Neural progenitor cell (in vitro differentiated cells): ENCODE measurements at regions not wholly inside any gene's neighbourhood (a gene's known extent, or its start where the extent isn't known, plus 50 kb on each side); places are given as distances from the start of the nearest gene placed in this dataset.

ENCODE experiments used
- DNase-seq: peaks from one replicate; pipeline ENCODE4 v3.0.0-alpha.2; 2016; ENCODE audit warnings: low spot score
- H2AFZ ChIP-seq: fragments of 200-600 bp; sonication (generic); replicated peaks from 2 replicates; pipeline ENCODE4 v1.6.1; 2016; ENCODE audit warnings: antibody characterized with exemption
- H3F3A ChIP-seq: fragments of 200-600 bp; sonication (generic); 2 replicates; pipeline ENCODE4 v1.6.1; 2016; ENCODE audit warnings: antibody characterized with exemption, low read depth
- H3K27ac ChIP-seq: fragments of 200-600 bp; sonication (generic); 2 replicates; pipeline ENCODE4 v1.5.1; 2016; ENCODE audit warnings: mild to moderate bottlenecking
- H3K27me3 ChIP-seq: fragments of 200-600 bp; sonication (generic); 2 replicates; pipeline ENCODE4 v1.6.1; 2016; ENCODE audit warnings: mild to moderate bottlenecking, moderate library complexity
- H3K36me3 ChIP-seq: fragments of 200-600 bp; sonication (generic); 2 replicates; pipeline ENCODE4 v1.5.1; 2016
- H3K4me1 ChIP-seq: fragments of 200-600 bp; sonication (generic); 2 replicates; pipeline ENCODE4 v1.6.1; 2016; ENCODE audit warnings: mixed run types
- H3K4me2 ChIP-seq: fragments of 200-600 bp; sonication (generic); 2 replicates; pipeline ENCODE4 v1.6.1; 2016
- H3K4me3 ChIP-seq: fragments of 200-600 bp; sonication (generic); 2 replicates; pipeline ENCODE4 v1.5.1; 2016
- H3K79me2 ChIP-seq: fragments of 200-600 bp; sonication (generic); 2 replicates; pipeline ENCODE4 v1.6.1; 2016; ENCODE audit warnings: low read depth
- H3K9ac ChIP-seq: fragments of 200-600 bp; sonication (generic); 2 replicates; pipeline ENCODE4 v1.6.1; 2016
- H3K9me3 ChIP-seq: fragments of 200-600 bp; sonication (generic); 2 replicates; pipeline ENCODE4 v1.5.1; 2016; ENCODE audit warnings: low read depth
- H4K20me1 ChIP-seq: fragments of 200-600 bp; sonication (generic); 2 replicates; pipeline ENCODE4 v1.6.1; 2016; ENCODE audit warnings: low read depth
- H3K27ac Mint-ChIP-seq: 3 replicates; pipeline ENCODE4 v1.8.0; 2021; ENCODE audit warnings: mixed read lengths
- H3K27me3 Mint-ChIP-seq: 2 replicates; pipeline ENCODE4 v1.8.0; 2022; ENCODE audit warnings: low read depth, mild to moderate bottlenecking, inconsistent platforms, moderate library complexity, mixed read lengths; ENCODE audit not compliant: insufficient read depth
- H3K36me3 Mint-ChIP-seq: 3 replicates; pipeline ENCODE4 v1.8.0; 2021; ENCODE audit warnings: mixed read lengths
- H3K4me1 Mint-ChIP-seq: 3 replicates; pipeline ENCODE4 v1.8.0; 2021; ENCODE audit warnings: mixed read lengths
- H3K4me3 Mint-ChIP-seq: 3 replicates; pipeline ENCODE4 v1.8.0; 2021; ENCODE audit warnings: mild to moderate bottlenecking, moderate library complexity, mixed read lengths
- H3K9me3 Mint-ChIP-seq: 3 replicates; pipeline ENCODE4 v1.8.0; 2020; ENCODE audit warnings: mixed read lengths
- EZH2 ChIP-seq: fragments of 200-600 bp; sonication (generic); IDR thresholded peaks from 2 replicates; pipeline ENCODE4 v1.6.1; 2017; ENCODE audit warnings: antibody characterized with exemption, mild to moderate bottlenecking, moderate library complexity
- EZH2phosphoT487 ChIP-seq: fragments of 200-600 bp; sonication (generic); IDR thresholded peaks from 2 replicates; pipeline ENCODE4 v1.6.1; 2017; ENCODE audit warnings: antibody characterized with exemption
- TF ChIP-seq, protein P1 (sequence below): fragments of 200-600 bp; sonication (generic); IDR thresholded peaks from 2 replicates; pipeline ENCODE4 v1.5.1; 2017; ENCODE audit warnings: antibody characterized with exemption, mild to moderate bottlenecking

GRCh38 chr2:217559084-217559483 lies 443.7 kb downstream of the TNS1 start:
- H3K9me3 ChIP-seq, result no peaks in the 10 kb centered on the region
- no peaks in the 10 kb centered on the region for H3K36me3 ChIP-seq
- H3K9ac ChIP-seq, result no peak overlapping the region
- H3K4me1 ChIP-seq, result no peaks in the 10 kb centered on the region
- peaks cover 8% of the 10 kb centered on the region for H3K27me3 Mint-ChIP-seq
- peaks cover 4% of the 10 kb centered on the region for H3K36me3 Mint-ChIP-seq
- peaks cover 11% of the 10 kb centered on the region for H3K4me1 Mint-ChIP-seq
- no peak overlapping the region for H3K4me2 ChIP-seq
- no peak overlapping the region for H3K27ac ChIP-seq
- H3F3A ChIP-seq, result no peaks in the 10 kb centered on the region
- TF ChIP-seq EZH2phosphoT487 (no peak), EZH2 (no peak)
- TF ChIP-seq, protein P1, sequence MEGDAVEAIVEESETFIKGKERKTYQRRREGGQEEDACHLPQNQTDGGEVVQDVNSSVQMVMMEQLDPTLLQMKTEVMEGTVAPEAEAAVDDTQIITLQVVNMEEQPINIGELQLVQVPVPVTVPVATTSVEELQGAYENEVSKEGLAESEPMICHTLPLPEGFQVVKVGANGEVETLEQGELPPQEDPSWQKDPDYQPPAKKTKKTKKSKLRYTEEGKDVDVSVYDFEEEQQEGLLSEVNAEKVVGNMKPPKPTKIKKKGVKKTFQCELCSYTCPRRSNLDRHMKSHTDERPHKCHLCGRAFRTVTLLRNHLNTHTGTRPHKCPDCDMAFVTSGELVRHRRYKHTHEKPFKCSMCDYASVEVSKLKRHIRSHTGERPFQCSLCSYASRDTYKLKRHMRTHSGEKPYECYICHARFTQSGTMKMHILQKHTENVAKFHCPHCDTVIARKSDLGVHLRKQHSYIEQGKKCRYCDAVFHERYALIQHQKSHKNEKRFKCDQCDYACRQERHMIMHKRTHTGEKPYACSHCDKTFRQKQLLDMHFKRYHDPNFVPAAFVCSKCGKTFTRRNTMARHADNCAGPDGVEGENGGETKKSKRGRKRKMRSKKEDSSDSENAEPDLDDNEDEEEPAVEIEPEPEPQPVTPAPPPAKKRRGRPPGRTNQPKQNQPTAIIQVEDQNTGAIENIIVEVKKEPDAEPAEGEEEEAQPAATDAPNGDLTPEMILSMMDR, result no peak
- peaks cover 8% of the 10 kb centered on the region for H3K9me3 Mint-ChIP-seq
- H3K79me2 ChIP-seq, result no peaks in the 10 kb centered on the region
- H3K27ac Mint-ChIP-seq, result no peak overlapping the region
- no peak for DNase-seq
- no peaks in the 10 kb centered on the region for H4K20me1 ChIP-seq
- H2AFZ ChIP-seq, result no peak overlapping the region
- no peaks in the 10 kb centered on the region for H3K27me3 ChIP-seq
- H3K4me3 ChIP-seq, result no peak overlapping the region
- no peak overlapping the region for H3K4me3 Mint-ChIP-seq

- Histone ChIP-seq H3K27ac (no peak overlapping the region), H4K20me1 (no peaks in the 10 kb centered on the region), H3K9ac (no peak overlapping the region), H3K9me3 (no peaks in the 10 kb centered on the region), H3K79me2 (no peaks in the 10 kb centered on the region), H3K4me1 (no peaks in the 10 kb centered on the region), H2AFZ (no peak overlapping the region), H3F3A (no peaks in the 10 kb centered on the region), H3K27me3 (no peaks in the 10 kb centered on the region), H3K4me2 (no peak overlapping the region), H3K36me3 (no peaks in the 10 kb centered on the region), H3K4me3 (no peak overlapping the region)
- no peaks in the 10 kb centered on the region for H3K9me3 Mint-ChIP-seq
- peaks cover 14% of the 10 kb centered on the region for H3K4me1 Mint-ChIP-seq
- H3K27me3 Mint-ChIP-seq, result no peaks in the 10 kb centered on the region
- H3K36me3 Mint-ChIP-seq, result no peaks in the 10 kb centered on the region
- no peak for DNase-seq
- no peak overlapping the region for H3K4me3 Mint-ChIP-seq
- no peak overlapping the region for H3K27ac Mint-ChIP-seq
- TF ChIP-seq EZH2phosphoT487, result no peak
- no peak for TF ChIP-seq EZH2
- TF ChIP-seq, protein P1, result no peak
Measured at GRCh38 chr2:217555081-217555876, 447.5 kb downstream of the TNS1 start.

DNA sequence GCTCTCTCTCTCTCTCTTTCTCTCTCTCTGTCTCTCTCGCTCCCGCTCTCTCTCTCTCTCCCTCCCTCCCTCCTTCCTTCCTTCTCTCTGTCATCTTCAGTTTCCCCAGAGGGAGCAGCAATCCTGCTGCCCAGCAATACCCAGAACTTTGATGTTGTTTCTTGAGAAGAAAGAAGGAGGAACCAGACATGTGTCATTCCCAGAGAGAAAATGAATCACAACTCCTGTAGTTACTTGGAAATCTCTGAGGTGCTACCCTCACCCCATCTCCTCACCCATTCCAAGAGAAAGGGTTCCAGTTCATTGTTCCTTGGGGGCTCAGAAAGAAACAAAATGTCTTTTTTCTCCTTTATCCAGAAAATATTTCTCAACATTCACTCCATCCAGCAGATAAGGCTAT lies 449.1 kb downstream of the TNS1 start:
- H3K4me2 ChIP-seq, result no peak overlapping the region
- Mint-ChIP-seq H3K27me3 (no peaks in the 10 kb centered on the region), H3K4me3 (no peak overlapping the region), H3K9me3 (no peaks in the 10 kb centered on the region), H3K4me1 (peaks cover 14% of the 10 kb centered on the region), H3K27ac (no peak overlapping the region), H3K36me3 (no peaks in the 10 kb centered on the region)
- H3K27ac ChIP-seq, result no peak overlapping the region
- no peaks in the 10 kb centered on the region for H3K27me3 ChIP-seq
- no peaks in the 10 kb centered on the region for H3K79me2 ChIP-seq
- H3K36me3 ChIP-seq, result no peaks in the 10 kb centered on the region
- H3F3A ChIP-seq, result no peaks in the 10 kb centered on the region
- no peak for DNase-seq
- H3K9ac ChIP-seq, result no peak overlapping the region
- H3K9me3 ChIP-seq, result no peaks in the 10 kb centered on the region
- TF ChIP-seq, protein P1, result no peak
- TF ChIP-seq EZH2phosphoT487 (no peak), EZH2 (no peak)
- no peaks in the 10 kb centered on the region for H4K20me1 ChIP-seq
- H3K4me1 ChIP-seq, result no peaks in the 10 kb centered on the region
- H2AFZ ChIP-seq, result no peak overlapping the region
- no peak overlapping the region for H3K4me3 ChIP-seq
